DMS114 treated with DMSO at 0.1 percent for 48 hours (cell line): ENCODE measurements at regions not wholly inside any gene's neighbourhood (a gene's known extent, or its start where the extent isn't known, plus 50 kb on each side); places are given as distances from the start of the nearest gene placed in this dataset.
"Not testable (repeated sequence)": the region's sequence is repeated elsewhere in the genome, so short reads cannot be mapped to it uniquely, and the experiment has no call there.

ENCODE experiments used
- DNase-seq: peaks from one replicate; lab custom pipeline; 2025; ENCODE audit not compliant: unreplicated experiment; lab: John Stamatoyannopoulos, UW

GRCh38 chr19:31525610-31526147 lies 176.4 kb upstream of the TSHZ3 start:
- no peak for DNase-seq

- DNase-seq, result no peak
Observed at GRCh38 chr19:31527443-31527842, 178.2 kb upstream of the TSHZ3 start.

GRCh38 chr19:31528261-31528660 lies 179.0 kb upstream of the TSHZ3 start:
- no peak for DNase-seq

GRCh38 chr19:31529121-31529520 lies 179.9 kb upstream of the TSHZ3 start:
- DNase-seq, result no peak

- no peak for DNase-seq
Observed at GRCh38 chr19:31530781-31531180, 181.5 kb upstream of the TSHZ3 start.

GRCh38 chr19:31531326-31531725 lies 182.1 kb upstream of the TSHZ3 start:
- DNase-seq, result no peak

GRCh38 chr19:31532034-31532433 lies 182.8 kb upstream of the TSHZ3 start:
- no peak for DNase-seq

GRCh38 chr19:31533114-31533513 lies 183.9 kb upstream of the TSHZ3 start:
- DNase-seq, result no peak

GRCh38 chr19:31534231-31534630 lies 185.0 kb upstream of the TSHZ3 start:
- no peak for DNase-seq

- DNase-seq, result no peak
Observed at GRCh38 chr19:31534786-31535657, 185.8 kb upstream of the TSHZ3 start.

GRCh38 chr19:31535691-31536460 lies 186.6 kb upstream of the TSHZ3 start:
- no peak for DNase-seq

GRCh38 chr19:31537136-31537535 lies 187.9 kb upstream of the TSHZ3 start:
- no peak for DNase-seq

- not testable (repeated sequence) for DNase-seq
Observed at GRCh38 chr19:31537902-31538301, 188.7 kb upstream of the TSHZ3 start.

GRCh38 chr19:31538879-31539278 lies 189.6 kb upstream of the TSHZ3 start:
- no peak for DNase-seq

- DNase-seq, result no peak
Observed at GRCh38 chr19:31539386-31539785, 190.2 kb upstream of the TSHZ3 start.

GRCh38 chr19:31541396-31541795 lies 192.2 kb upstream of the TSHZ3 start:
- no peak for DNase-seq

GRCh38 chr19:31543456-31543855 lies 194.2 kb upstream of the TSHZ3 start:
- no peak for DNase-seq

- DNase-seq, result no peak
Observed at GRCh38 chr19:31545777-31546176, 196.5 kb upstream of the TSHZ3 start.

GRCh38 chr19:31546205-31546960 lies 197.1 kb upstream of the TSHZ3 start:
- DNase-seq, result no peak

- peak; percentile 23 for DNase-seq
Observed at GRCh38 chr19:31548941-31549340, 199.7 kb upstream of the TSHZ3 start.
